ENCODE measurements at regions not wholly inside any gene's neighbourhood (a gene's known extent, or its start where the extent isn't known, plus 50 kb on each side); places are given as distances from the start of the nearest gene placed in this dataset.
A peak's percentile ranks its signal among the peaks of the same experiment; 100 is the strongest.

DNA sequence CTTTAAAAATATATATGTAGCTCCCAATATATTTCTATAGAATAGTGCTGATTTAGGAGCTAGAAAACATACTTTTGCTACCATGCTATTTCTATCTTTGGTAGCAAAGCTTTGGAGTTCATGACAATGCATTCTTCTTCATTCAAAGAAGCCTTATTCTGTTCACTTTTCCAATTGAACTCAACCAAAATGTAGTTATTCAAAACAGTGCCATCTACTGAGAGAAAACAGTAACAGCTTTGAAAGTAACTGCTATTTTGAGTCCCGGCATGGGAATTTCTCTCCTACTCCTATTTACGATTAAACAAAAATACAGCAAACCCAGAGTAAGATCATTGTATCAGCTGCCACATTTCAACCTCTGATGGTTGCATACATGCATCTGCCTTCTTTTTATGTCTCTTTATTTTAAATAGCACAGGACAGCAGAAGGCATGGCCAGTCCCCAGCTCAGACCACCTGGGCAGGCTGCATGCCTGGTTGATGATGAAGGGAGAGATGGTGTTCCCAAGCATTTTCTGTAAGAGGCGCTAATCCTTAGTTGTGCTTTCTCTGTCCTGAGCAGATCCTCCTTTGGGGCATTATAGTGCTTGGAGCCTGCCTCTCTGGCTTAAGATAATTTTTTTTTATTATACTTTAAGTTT is 69.7 kb upstream of the SULT1C3 start:
- no peaks in the 10 kb centered on the region for H3K36me3 ChIP-seq
- TF ChIP-seq EZH2 (IDR thresholded peaks at IDR 0.05) (no peak), EZH2phosphoT487 (IDR thresholded peaks at IDR 0.05) (no peak)
- TF ChIP-seq, protein P1, sequence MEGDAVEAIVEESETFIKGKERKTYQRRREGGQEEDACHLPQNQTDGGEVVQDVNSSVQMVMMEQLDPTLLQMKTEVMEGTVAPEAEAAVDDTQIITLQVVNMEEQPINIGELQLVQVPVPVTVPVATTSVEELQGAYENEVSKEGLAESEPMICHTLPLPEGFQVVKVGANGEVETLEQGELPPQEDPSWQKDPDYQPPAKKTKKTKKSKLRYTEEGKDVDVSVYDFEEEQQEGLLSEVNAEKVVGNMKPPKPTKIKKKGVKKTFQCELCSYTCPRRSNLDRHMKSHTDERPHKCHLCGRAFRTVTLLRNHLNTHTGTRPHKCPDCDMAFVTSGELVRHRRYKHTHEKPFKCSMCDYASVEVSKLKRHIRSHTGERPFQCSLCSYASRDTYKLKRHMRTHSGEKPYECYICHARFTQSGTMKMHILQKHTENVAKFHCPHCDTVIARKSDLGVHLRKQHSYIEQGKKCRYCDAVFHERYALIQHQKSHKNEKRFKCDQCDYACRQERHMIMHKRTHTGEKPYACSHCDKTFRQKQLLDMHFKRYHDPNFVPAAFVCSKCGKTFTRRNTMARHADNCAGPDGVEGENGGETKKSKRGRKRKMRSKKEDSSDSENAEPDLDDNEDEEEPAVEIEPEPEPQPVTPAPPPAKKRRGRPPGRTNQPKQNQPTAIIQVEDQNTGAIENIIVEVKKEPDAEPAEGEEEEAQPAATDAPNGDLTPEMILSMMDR (IDR thresholded peaks at IDR 0.05), result peak; percentile 68
- no peaks in the 10 kb centered on the region for H3K4me1 Mint-ChIP-seq
- H3K79me2 ChIP-seq (ENCODE audit: low read depth), result no peaks in the 10 kb centered on the region
- no peaks in the 10 kb centered on the region for H3K9me3 Mint-ChIP-seq
- H4K20me1 ChIP-seq (ENCODE audit: low read depth), result no peaks in the 10 kb centered on the region
- H2AFZ ChIP-seq (replicated peaks), result no peak overlapping the region
- H3F3A ChIP-seq (ENCODE audit: low read depth), result no peaks in the 10 kb centered on the region
- no peaks in the 10 kb centered on the region for H3K27me3 ChIP-seq
- H3K27ac Mint-ChIP-seq, result no peak overlapping the region
- H3K9me3 ChIP-seq (ENCODE audit: low read depth), result no peaks in the 10 kb centered on the region
- H3K4me3 Mint-ChIP-seq, result no peak overlapping the region
- no peak overlapping the region for H3K9ac ChIP-seq
- peaks cover 2% of the 10 kb centered on the region for H3K27me3 Mint-ChIP-seq (ENCODE audit: insufficient read depth, low read depth)
- H3K27ac ChIP-seq, result no peak overlapping the region
- no peak overlapping the region for H3K4me2 ChIP-seq
- no peak overlapping the region for H3K4me3 ChIP-seq
- H3K36me3 Mint-ChIP-seq, result no peaks in the 10 kb centered on the region
- peak; percentile 41 for DNase-seq (ENCODE audit: low spot score)
- H3K4me1 ChIP-seq, result no peaks in the 10 kb centered on the region

DNA sequence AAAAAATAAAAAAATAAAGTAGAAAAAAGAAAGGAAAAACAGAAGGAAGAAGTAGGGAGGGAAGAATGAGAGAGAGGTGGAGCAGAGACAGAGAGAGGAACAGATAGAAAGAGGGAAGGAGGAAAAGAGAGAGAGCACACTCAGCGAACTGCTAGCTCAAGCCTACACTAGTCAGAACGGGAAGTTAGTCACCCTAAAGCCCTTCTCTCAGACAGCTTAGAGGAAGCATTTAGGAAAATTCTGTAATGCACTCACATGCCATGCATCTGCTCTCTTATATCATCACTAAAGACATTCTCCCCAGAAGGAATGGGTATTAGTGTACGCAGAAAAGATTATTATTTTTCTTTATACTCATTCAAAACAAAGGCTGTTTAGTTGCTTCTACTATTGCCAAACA is 68.1 kb upstream of the SULT1C3 start:
- Histone ChIP-seq H3K9me3 (ENCODE audit: low read depth) (no peaks in the 10 kb centered on the region), H2AFZ (replicated peaks) (no peak overlapping the region), H3K4me3 (no peak overlapping the region), H3K4me1 (no peaks in the 10 kb centered on the region), H3K9ac (no peak overlapping the region), H4K20me1 (ENCODE audit: low read depth) (no peaks in the 10 kb centered on the region), H3K36me3 (no peaks in the 10 kb centered on the region), H3F3A (ENCODE audit: low read depth) (no peaks in the 10 kb centered on the region), H3K27ac (no peak overlapping the region), H3K27me3 (no peaks in the 10 kb centered on the region), H3K4me2 (no peak overlapping the region), H3K79me2 (ENCODE audit: low read depth) (no peaks in the 10 kb centered on the region)
- Mint-ChIP-seq H3K4me1 (no peaks in the 10 kb centered on the region), H3K36me3 (no peaks in the 10 kb centered on the region), H3K27ac (no peak overlapping the region), H3K4me3 (no peak overlapping the region), H3K27me3 (ENCODE audit: insufficient read depth, low read depth) (peaks cover 2% of the 10 kb centered on the region), H3K9me3 (no peaks in the 10 kb centered on the region)
- TF ChIP-seq, protein P1 (IDR thresholded peaks at IDR 0.05), result no peak
- no peak for TF ChIP-seq EZH2 (IDR thresholded peaks at IDR 0.05)
- TF ChIP-seq EZH2phosphoT487 (IDR thresholded peaks at IDR 0.05), result no peak
- no peak for DNase-seq (ENCODE audit: low spot score)

DNA sequence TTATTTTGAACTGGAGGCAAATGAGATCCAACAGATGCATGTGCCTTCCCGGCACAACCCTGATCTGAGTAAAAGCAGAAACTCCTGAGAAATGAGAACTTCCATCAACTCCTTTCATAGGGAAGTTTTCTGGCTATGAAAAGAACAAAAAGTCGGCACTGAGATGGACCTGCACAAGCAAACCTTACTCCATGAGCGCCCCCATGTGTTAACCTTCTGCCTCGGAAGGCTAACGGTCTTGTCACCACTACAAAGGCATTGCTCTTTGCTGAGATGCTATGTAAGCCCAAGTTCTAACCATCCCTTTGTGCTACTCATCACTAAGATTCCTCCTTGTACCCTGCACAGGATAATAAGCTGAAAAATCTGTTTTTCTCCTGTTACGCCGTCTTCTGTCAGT is 57.3 kb upstream of the SULT1C3 start:
- TF ChIP-seq EZH2phosphoT487 (IDR thresholded peaks at IDR 0.05), result no peak
- no peak for TF ChIP-seq EZH2 (IDR thresholded peaks at IDR 0.05)
- TF ChIP-seq, protein P1 (IDR thresholded peaks at IDR 0.05), result peak; percentile 63
- Mint-ChIP-seq H3K27ac (no peak overlapping the region), H3K27me3 (ENCODE audit: insufficient read depth, low read depth) (peaks cover 2% of the 10 kb centered on the region), H3K4me3 (no peak overlapping the region), H3K4me1 (no peaks in the 10 kb centered on the region), H3K9me3 (no peaks in the 10 kb centered on the region), H3K36me3 (no peaks in the 10 kb centered on the region)
- no peak overlapping the region for H3K9ac ChIP-seq
- H3K27me3 ChIP-seq, result no peaks in the 10 kb centered on the region
- no peaks in the 10 kb centered on the region for H3K9me3 ChIP-seq (ENCODE audit: low read depth)
- no peaks in the 10 kb centered on the region for H3K36me3 ChIP-seq
- H3K79me2 ChIP-seq (ENCODE audit: low read depth), result no peaks in the 10 kb centered on the region
- H3K4me3 ChIP-seq, result no peak overlapping the region
- no peak overlapping the region for H3K27ac ChIP-seq
- no peaks in the 10 kb centered on the region for H4K20me1 ChIP-seq (ENCODE audit: low read depth)
- no peaks in the 10 kb centered on the region for H3F3A ChIP-seq (ENCODE audit: low read depth)
- DNase-seq (ENCODE audit: low spot score), result peak; percentile 72
- H2AFZ ChIP-seq (replicated peaks), result no peak overlapping the region
- no peak overlapping the region for H3K4me2 ChIP-seq
- H3K4me1 ChIP-seq, result no peaks in the 10 kb centered on the region

All from neural progenitor cell (in vitro differentiated cells).